ENCODE measurements at regions not wholly inside any gene's neighbourhood (a gene's known extent, or its start where the extent isn't known, plus 50 kb on each side); places are given as distances from the start of the nearest gene placed in this dataset.
"Not testable (repeated sequence)": the region's sequence is repeated elsewhere in the genome, so short reads cannot be mapped to it uniquely, and the experiment has no call there.

DNA sequence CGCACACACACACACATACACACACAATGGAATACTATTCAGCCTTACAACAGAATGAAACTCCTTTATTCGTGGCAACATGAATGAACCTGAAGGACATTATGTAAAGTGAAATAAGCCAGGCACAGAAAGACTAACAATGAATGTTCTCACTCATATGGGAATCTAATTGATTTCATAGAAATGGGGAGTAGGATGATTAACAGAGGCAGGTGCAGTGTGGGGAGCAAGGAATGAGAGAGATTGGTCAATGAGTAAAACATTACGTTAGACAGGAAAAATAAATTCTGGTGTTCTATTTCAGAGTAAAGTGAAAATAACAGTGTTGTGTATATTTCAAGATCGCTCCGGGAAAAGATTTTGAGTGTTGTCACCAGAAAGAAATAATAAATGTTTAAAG, 694.5 kb downstream of the NXPH1 start:
- Histone ChIP-seq H3K9me3 (ENCODE audit: low read length) (peaks cover 6% of the 10 kb centered on the region), H3K4me3 (ENCODE audit: low read length) (no peak overlapping the region), H3K9me2 (replicated peaks; ENCODE audit: insufficient read depth, low read length) (no peaks in the 10 kb centered on the region), H3K4me1 (ENCODE audit: low read length) (no peaks in the 10 kb centered on the region), H3K79me2 (ENCODE audit: low read length) (no peaks in the 10 kb centered on the region), H3K27me3 (ENCODE audit: low read length) (no peaks in the 10 kb centered on the region), H3K4me2 (ENCODE audit: low read depth, low read length, poor library complexity, severe bottlenecking) (no peak overlapping the region), H3K27ac (ENCODE audit: low read length) (no peak overlapping the region), H3K9ac (ENCODE audit: low read length) (no peak overlapping the region), H3K36me3 (ENCODE audit: insufficient read depth, low read length) (no peaks in the 10 kb centered on the region), H4K20me1 (ENCODE audit: insufficient read depth, low read depth, low read length) (no peaks in the 10 kb centered on the region), H2AFZ (ENCODE audit: low read length) (no peak overlapping the region)
- DNase-seq, result no peak

DNA sequence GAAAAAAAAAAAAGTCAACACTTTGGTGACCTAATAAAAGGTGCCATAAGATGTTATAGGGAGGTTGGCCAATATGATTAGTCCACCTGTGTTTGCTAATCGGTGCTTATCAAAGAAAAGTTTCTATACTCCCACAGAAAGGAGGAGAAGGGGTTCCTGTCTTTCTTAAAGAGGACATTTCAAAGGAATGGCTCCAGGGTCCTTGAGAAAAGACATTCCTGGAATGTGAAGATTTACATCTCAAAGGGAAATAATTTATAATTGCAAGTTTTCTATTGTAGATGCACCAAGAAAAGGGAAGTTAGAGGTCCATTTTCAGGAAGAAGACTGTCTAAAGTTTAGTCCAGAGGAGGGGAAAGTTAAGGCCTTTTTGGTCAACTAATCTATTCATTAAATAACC, 715.3 kb downstream of the NXPH1 start:
- Histone ChIP-seq H3K79me2 (ENCODE audit: low read length) (no peaks in the 10 kb centered on the region), H3K27me3 (ENCODE audit: low read length) (no peaks in the 10 kb centered on the region), H3K9me2 (replicated peaks; ENCODE audit: insufficient read depth, low read length) (no peaks in the 10 kb centered on the region), H3K27ac (ENCODE audit: low read length) (no peak overlapping the region), H2AFZ (ENCODE audit: low read length) (no peak overlapping the region), H3K4me2 (ENCODE audit: low read depth, low read length, poor library complexity, severe bottlenecking) (no peak overlapping the region), H3K9me3 (ENCODE audit: low read length) (peaks cover 5% of the 10 kb centered on the region; the same call in 1 of the 2 replicates), H4K20me1 (ENCODE audit: insufficient read depth, low read depth, low read length) (no peaks in the 10 kb centered on the region), H3K4me3 (ENCODE audit: low read length) (no peak overlapping the region), H3K9ac (ENCODE audit: low read length) (no peak overlapping the region), H3K36me3 (ENCODE audit: insufficient read depth, low read length) (no peaks in the 10 kb centered on the region), H3K4me1 (ENCODE audit: low read length) (no peaks in the 10 kb centered on the region)
- DNase-seq, result no peak

DNA sequence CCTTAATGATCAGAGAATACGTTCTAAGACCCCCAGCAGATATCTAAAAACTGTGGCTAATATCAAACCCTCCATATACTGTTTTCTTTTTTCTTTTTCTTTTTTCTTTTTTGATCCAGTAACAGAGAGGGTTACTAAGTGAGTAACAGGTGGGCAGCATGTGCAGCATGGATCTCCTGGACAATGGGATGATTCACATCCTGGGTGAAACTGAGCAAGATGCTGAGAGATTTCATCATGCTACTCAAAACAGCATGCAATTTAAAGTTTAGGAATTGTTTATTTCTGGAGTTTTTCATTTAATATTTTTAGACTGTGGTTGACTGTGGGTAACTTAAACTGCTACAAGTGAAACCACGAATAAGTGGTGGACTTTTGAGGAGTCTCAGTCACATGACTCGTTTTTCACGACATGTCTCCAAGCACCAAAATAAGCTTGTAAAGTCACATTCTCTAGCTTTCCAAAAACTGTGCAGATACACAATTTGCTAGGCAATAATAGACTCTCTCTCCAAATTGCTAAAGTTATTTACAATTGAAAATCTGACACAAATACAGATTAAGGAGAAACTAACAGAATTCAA, 716.2 kb downstream of the NXPH1 start:
- Histone ChIP-seq H3K9ac (ENCODE audit: low read length) (no peak overlapping the region), H3K4me3 (ENCODE audit: low read length) (no peak overlapping the region), H3K9me2 (replicated peaks; ENCODE audit: insufficient read depth, low read length) (no peaks in the 10 kb centered on the region), H3K4me2 (ENCODE audit: low read depth, low read length, poor library complexity, severe bottlenecking) (no peak overlapping the region), H3K4me1 (ENCODE audit: low read length) (no peaks in the 10 kb centered on the region), H3K9me3 (ENCODE audit: low read length) (peaks cover 5% of the 10 kb centered on the region; the same call in 1 of the 2 replicates), H4K20me1 (ENCODE audit: insufficient read depth, low read depth, low read length) (no peaks in the 10 kb centered on the region), H3K36me3 (ENCODE audit: insufficient read depth, low read length) (no peaks in the 10 kb centered on the region), H3K27me3 (ENCODE audit: low read length) (no peaks in the 10 kb centered on the region), H3K27ac (ENCODE audit: low read length) (no peak overlapping the region), H2AFZ (ENCODE audit: low read length) (no peak overlapping the region), H3K79me2 (ENCODE audit: low read length) (no peaks in the 10 kb centered on the region)
- no peak for DNase-seq

- H3K79me2 ChIP-seq (ENCODE audit: low read length); H3K36me3 ChIP-seq (ENCODE audit: insufficient read depth, low read length); H3K9ac ChIP-seq (ENCODE audit: low read length); H3K4me1 ChIP-seq (ENCODE audit: low read length); H3K4me2 ChIP-seq (ENCODE audit: low read depth, low read length, poor library complexity, severe bottlenecking); H3K27ac ChIP-seq (ENCODE audit: low read length); DNase-seq; H3K9me3 ChIP-seq (ENCODE audit: low read length); H4K20me1 ChIP-seq (ENCODE audit: insufficient read depth, low read depth, low read length); H3K4me3 ChIP-seq (ENCODE audit: low read length); H3K27me3 ChIP-seq (ENCODE audit: low read length); H3K9me2 ChIP-seq (replicated peaks; ENCODE audit: insufficient read depth, low read length); H2AFZ ChIP-seq (ENCODE audit: low read length): not testable (repeated sequence)
These were observed 730.3 kb downstream of the NXPH1 start for GRCh38 chr7:9163691-9164090.

GRCh38 chr7:9175871-9176270, 742.5 kb downstream of the NXPH1 start:
- Histone ChIP-seq H3K9ac (ENCODE audit: low read length) (no peak overlapping the region), H3K36me3 (ENCODE audit: insufficient read depth, low read length) (no peaks in the 10 kb centered on the region), H3K79me2 (ENCODE audit: low read length) (no peaks in the 10 kb centered on the region), H3K27ac (ENCODE audit: low read length) (no peak overlapping the region), H3K9me3 (ENCODE audit: low read length) (peaks cover 21% of the 10 kb centered on the region), H3K4me2 (ENCODE audit: low read depth, low read length, poor library complexity, severe bottlenecking) (no peak overlapping the region), H4K20me1 (ENCODE audit: insufficient read depth, low read depth, low read length) (no peaks in the 10 kb centered on the region), H3K9me2 (replicated peaks; ENCODE audit: insufficient read depth, low read length) (no peaks in the 10 kb centered on the region), H3K27me3 (ENCODE audit: low read length) (no peaks in the 10 kb centered on the region), H3K4me3 (ENCODE audit: low read length) (no peak overlapping the region), H2AFZ (ENCODE audit: low read length) (no peak overlapping the region), H3K4me1 (ENCODE audit: low read length) (no peaks in the 10 kb centered on the region)
- no peak for DNase-seq

DNA sequence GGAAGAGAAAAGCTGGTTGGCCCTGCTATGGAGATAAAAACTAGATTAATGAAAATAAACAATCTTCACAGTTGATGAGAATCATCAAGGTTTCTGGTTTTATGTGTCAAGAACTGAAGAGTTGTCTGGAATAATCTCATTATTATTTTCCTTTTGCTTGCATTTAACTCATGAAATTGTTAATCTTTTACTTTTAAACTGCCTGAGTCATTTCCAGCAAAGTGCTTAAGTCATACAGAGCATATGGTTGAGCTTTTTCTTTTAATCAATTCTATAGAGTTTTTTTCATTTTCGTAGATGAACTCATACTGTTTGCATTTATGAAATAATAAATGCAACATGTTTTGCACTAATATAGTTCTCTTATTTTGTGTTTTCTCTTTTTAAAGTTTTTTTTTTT, 747.9 kb downstream of the NXPH1 start:
- no peak for DNase-seq
- H2AFZ ChIP-seq (ENCODE audit: low read length), result no peak overlapping the region
- H3K9ac ChIP-seq (ENCODE audit: low read length), result no peak overlapping the region
- H3K27ac ChIP-seq (ENCODE audit: low read length), result no peak overlapping the region
- no peaks in the 10 kb centered on the region for H3K79me2 ChIP-seq (ENCODE audit: low read length)
- H3K4me2 ChIP-seq (ENCODE audit: low read depth, low read length, poor library complexity, severe bottlenecking), result no peak overlapping the region
- H3K27me3 ChIP-seq (ENCODE audit: low read length), result no peaks in the 10 kb centered on the region
- H3K9me3 ChIP-seq (ENCODE audit: low read length), result peaks cover 13% of the 10 kb centered on the region
- H3K36me3 ChIP-seq (ENCODE audit: insufficient read depth, low read length), result no peaks in the 10 kb centered on the region
- H3K4me1 ChIP-seq (ENCODE audit: low read length), result no peaks in the 10 kb centered on the region
- H4K20me1 ChIP-seq (ENCODE audit: insufficient read depth, low read depth, low read length), result no peaks in the 10 kb centered on the region
- no peak overlapping the region for H3K4me3 ChIP-seq (ENCODE audit: low read length)
- H3K9me2 ChIP-seq (replicated peaks; ENCODE audit: insufficient read depth, low read length), result no peaks in the 10 kb centered on the region

DNA sequence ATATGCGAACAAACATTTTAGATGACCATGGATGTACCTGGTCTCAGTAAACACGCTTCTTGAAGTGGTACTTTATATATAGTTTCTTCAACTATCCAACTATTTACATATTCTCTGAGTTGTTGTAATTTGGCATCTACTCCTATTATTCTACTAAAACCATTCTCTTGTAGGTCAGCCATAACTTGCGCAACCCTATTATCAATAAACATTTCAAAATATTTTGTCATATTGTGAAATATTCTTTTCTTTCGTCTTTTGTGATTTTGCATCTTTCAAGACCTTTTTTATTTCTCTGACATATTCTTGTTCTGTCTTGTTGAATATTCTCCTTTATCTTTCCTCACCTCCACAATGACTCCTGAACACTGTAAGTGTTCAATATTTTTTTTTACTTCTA, 753.3 kb downstream of the NXPH1 start:
- no peaks in the 10 kb centered on the region for H3K9me2 ChIP-seq (replicated peaks; ENCODE audit: insufficient read depth, low read length)
- DNase-seq, result no peak
- H3K27me3 ChIP-seq (ENCODE audit: low read length), result no peaks in the 10 kb centered on the region
- no peak overlapping the region for H3K27ac ChIP-seq (ENCODE audit: low read length)
- H3K4me2 ChIP-seq (ENCODE audit: low read depth, low read length, poor library complexity, severe bottlenecking), result no peak overlapping the region
- H4K20me1 ChIP-seq (ENCODE audit: insufficient read depth, low read depth, low read length), result no peaks in the 10 kb centered on the region
- H2AFZ ChIP-seq (ENCODE audit: low read length), result no peak overlapping the region
- peaks cover 11% of the 10 kb centered on the region for H3K9me3 ChIP-seq (ENCODE audit: low read length)
- H3K4me3 ChIP-seq (ENCODE audit: low read length), result no peak overlapping the region
- no peaks in the 10 kb centered on the region for H3K79me2 ChIP-seq (ENCODE audit: low read length)
- no peaks in the 10 kb centered on the region for H3K4me1 ChIP-seq (ENCODE audit: low read length)
- H3K9ac ChIP-seq (ENCODE audit: low read length), result no peak overlapping the region
- H3K36me3 ChIP-seq (ENCODE audit: insufficient read depth, low read length), result no peaks in the 10 kb centered on the region

DNA sequence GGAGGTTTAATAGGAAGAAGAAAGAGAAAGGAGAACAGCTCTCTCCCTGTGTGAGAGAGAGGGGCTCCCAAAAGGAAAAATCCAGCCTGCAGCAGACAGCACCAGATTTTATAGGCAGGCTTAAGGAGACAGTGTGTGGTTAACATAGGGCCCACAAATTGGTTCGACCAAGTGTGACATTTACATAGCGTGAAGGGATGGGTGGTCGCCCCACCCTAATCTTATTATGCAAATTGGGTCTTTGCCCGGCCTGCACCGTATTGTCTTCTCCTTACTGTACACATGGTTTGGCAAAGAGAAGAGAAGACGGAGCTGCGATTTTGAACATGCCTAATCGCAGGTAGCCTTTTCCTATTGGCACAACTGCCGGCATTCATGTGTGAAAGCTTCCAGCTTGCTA, 756.3 kb downstream of the NXPH1 start:
- no peak overlapping the region for H3K4me3 ChIP-seq (ENCODE audit: low read length)
- H3K9me3 ChIP-seq (ENCODE audit: low read length), result peaks cover 11% of the 10 kb centered on the region
- H3K4me2 ChIP-seq (ENCODE audit: low read depth, low read length, poor library complexity, severe bottlenecking), result no peak overlapping the region

DNA sequence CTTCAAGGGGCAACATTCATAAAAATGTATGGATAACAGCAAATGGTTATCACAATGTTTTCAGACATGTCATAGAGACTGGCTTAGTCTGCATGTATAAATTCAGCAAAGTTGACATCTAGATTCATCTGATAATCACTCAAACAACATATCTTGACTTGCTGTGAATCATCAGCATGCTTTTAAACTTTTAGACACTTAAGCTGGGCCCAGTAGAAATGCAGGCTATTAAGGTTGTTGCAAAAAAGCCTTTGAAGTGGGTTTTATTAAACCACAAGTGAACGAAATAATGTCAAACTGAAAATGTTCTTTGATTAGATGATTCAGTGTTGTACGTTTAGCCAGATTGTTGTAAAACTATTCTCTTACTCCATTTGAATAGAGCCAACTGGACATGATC, 759.6 kb downstream of the NXPH1 start:
- Histone ChIP-seq H3K79me2 (ENCODE audit: low read length) (no peaks in the 10 kb centered on the region), H3K4me3 (ENCODE audit: low read length) (no peak overlapping the region), H3K4me2 (ENCODE audit: low read depth, low read length, poor library complexity, severe bottlenecking) (no peak overlapping the region), H3K9ac (ENCODE audit: low read length) (no peak overlapping the region), H3K27me3 (ENCODE audit: low read length) (no peaks in the 10 kb centered on the region), H3K9me2 (replicated peaks; ENCODE audit: insufficient read depth, low read length) (no peaks in the 10 kb centered on the region), H3K9me3 (ENCODE audit: low read length) (peaks cover 18% of the 10 kb centered on the region), H3K36me3 (ENCODE audit: insufficient read depth, low read length) (no peaks in the 10 kb centered on the region), H2AFZ (ENCODE audit: low read length) (no peak overlapping the region), H3K4me1 (ENCODE audit: low read length) (no peaks in the 10 kb centered on the region), H4K20me1 (ENCODE audit: insufficient read depth, low read depth, low read length) (no peaks in the 10 kb centered on the region), H3K27ac (ENCODE audit: low read length) (no peak overlapping the region)
- no peak for DNase-seq

More for the DNA sequence above, 756.3 kb downstream of the NXPH1 start:
- Histone ChIP-seq H3K27ac (ENCODE audit: low read length) (no peak overlapping the region), H2AFZ (ENCODE audit: low read length) (no peak overlapping the region), H3K27me3 (ENCODE audit: low read length) (no peaks in the 10 kb centered on the region), H3K4me1 (ENCODE audit: low read length) (no peaks in the 10 kb centered on the region), H3K9ac (ENCODE audit: low read length) (no peak overlapping the region), H3K9me2 (replicated peaks; ENCODE audit: insufficient read depth, low read length) (no peaks in the 10 kb centered on the region), H3K36me3 (ENCODE audit: insufficient read depth, low read length) (no peaks in the 10 kb centered on the region), H4K20me1 (ENCODE audit: insufficient read depth, low read depth, low read length) (no peaks in the 10 kb centered on the region), H3K79me2 (ENCODE audit: low read length) (no peaks in the 10 kb centered on the region)
- no peak for DNase-seq

Data from Karpas-422 (cell line).